NCI-H187 (cell line): ENCODE measurements at regions not wholly inside any gene's neighbourhood (a gene's known extent, or its start where the extent isn't known, plus 50 kb on each side); places are given as distances from the start of the nearest gene placed in this dataset.

Source experiments
- DNase-seq, 2 experiments: peaks; one replicate each; lab custom pipeline; 2025; lab: John Stamatoyannopoulos, UW

DNA sequence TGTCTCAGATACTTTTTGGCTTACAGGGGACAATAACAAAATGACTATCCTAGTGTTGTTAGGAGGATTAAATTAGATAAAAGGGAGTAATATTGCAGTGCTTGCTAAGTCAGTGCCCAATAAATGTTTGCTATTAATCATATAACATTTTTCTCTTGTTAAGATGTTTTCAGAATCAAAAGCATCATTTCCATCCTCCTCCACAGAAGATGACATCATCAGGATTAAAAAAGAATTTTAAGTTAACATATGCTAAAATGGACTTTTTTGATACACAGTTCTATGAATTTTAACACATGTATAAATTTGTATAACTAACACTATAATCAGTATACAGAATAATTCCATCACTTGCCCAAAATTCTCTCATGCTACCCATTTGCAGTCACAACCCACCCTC, 492.6 kb downstream of the GRIN2A start:
- no peak for DNase-seq

- no peak for DNase-seq
These were observed 487.1 kb downstream of the GRIN2A start for GRCh38 chr16:9695152-9695551.
